A673 (cell line): ENCODE measurements at regions not wholly inside any gene's neighbourhood (a gene's known extent, or its start where the extent isn't known, plus 50 kb on each side); places are given as distances from the start of the nearest gene placed in this dataset.

ENCODE experiments used
- CTCF ChIP-seq: fragments of 300-800, 200-600 bp; sonication (generic); conservative IDR thresholded peaks from 2 replicates; pipeline ENCODE4 v1.5.1; 2017; ENCODE audit warnings: low read depth, mild to moderate bottlenecking, antibody characterized with exemption, low read length, moderate library complexity, mixed read lengths
- EZH2 ChIP-seq: fragments of 200-600 bp; sonication (generic); IDR thresholded peaks from 2 replicates; pipeline ENCODE4 v1.6.1; 2017; ENCODE audit warnings: borderline replicate concordance, low read depth, mild to moderate bottlenecking, mixed read lengths, antibody characterized with exemption, low read length; ENCODE audit not compliant: poor library complexity, severe bottlenecking

GRCh38 chr15:49751191-49751590 is 130.3 kb downstream of the DTWD1 start:
- TF ChIP-seq CTCF (no peak), EZH2 (no peak)
